Body of pancreas (tissue), 4 donors: ENCODE measurements at regions not wholly inside any gene's neighbourhood (a gene's known extent, or its start where the extent isn't known, plus 50 kb on each side); places are given as distances from the start of the nearest gene placed in this dataset.

Experiments
- POLR2A ChIP-seq, 3 donors: fragments of 450-650 bp; IDR thresholded peaks; one replicate each; pipeline ENCODE4 v1.6.1; 2016; ENCODE audit warnings: antibody characterized with exemption in 3 of 3, mild to moderate bottlenecking in 2 of 3
- TF ChIP-seq, protein P1 (sequence below), 7 experiments: fragments of 450-650 bp in 4 of 7; fragments of 200-600 bp in 3 of 7; sonication (generic) in 3 of 7; IDR thresholded peaks; one replicate each; pipeline ENCODE4 v1.5.1; 2016 to 2019; ENCODE audit warnings: antibody characterized with exemption in 7 of 7

DNA sequence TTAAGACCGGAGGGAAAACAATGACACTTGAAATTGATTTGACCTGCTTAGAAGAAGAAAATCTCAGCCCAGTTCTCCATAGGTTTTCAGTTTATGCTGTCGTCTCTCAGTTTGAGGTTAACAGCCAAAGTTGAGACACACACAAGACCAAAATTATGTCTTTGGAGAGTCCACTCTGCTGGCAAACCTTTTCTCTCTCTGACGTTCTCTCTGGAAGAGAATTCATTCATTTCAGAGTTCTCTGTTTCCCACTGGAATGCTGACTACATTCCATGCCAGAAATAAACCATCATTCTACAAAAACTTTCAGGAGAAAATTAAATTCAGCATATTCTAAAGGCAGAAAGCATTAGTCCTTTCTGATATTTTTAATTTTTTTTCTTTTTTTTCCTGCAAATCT, 155.2 kb downstream of the TFAP2A start:
- TF ChIP-seq, protein P1, sequence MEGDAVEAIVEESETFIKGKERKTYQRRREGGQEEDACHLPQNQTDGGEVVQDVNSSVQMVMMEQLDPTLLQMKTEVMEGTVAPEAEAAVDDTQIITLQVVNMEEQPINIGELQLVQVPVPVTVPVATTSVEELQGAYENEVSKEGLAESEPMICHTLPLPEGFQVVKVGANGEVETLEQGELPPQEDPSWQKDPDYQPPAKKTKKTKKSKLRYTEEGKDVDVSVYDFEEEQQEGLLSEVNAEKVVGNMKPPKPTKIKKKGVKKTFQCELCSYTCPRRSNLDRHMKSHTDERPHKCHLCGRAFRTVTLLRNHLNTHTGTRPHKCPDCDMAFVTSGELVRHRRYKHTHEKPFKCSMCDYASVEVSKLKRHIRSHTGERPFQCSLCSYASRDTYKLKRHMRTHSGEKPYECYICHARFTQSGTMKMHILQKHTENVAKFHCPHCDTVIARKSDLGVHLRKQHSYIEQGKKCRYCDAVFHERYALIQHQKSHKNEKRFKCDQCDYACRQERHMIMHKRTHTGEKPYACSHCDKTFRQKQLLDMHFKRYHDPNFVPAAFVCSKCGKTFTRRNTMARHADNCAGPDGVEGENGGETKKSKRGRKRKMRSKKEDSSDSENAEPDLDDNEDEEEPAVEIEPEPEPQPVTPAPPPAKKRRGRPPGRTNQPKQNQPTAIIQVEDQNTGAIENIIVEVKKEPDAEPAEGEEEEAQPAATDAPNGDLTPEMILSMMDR (IDR thresholded peaks at IDR 0.05) = no peak
- TF ChIP-seq POLR2A (IDR thresholded peaks at IDR 0.05) = no peak
